HepG2 (cell line): ENCODE measurements at regions not wholly inside any gene's neighbourhood (a gene's known extent, or its start where the extent isn't known, plus 50 kb on each side); places are given as distances from the start of the nearest gene placed in this dataset.

Source experiments
- AGO1 ChIP-seq: fragments of 200-400 bp; formaldehyde crosslinking; IDR thresholded peaks from 2 replicates; pipeline ENCODE4 v1.6.1; 2017; ENCODE audit warnings: mild to moderate bottlenecking, low read depth, low read length, moderate library complexity; ENCODE audit not compliant: poor library complexity, severe bottlenecking
- DPF2 ChIP-seq: sonication (generic); formaldehyde crosslinking; IDR thresholded peaks from 2 replicates; pipeline ENCODE4 v1.4.0; 2020; ENCODE audit warnings: mild to moderate bottlenecking, low read depth, missing genetic modification reagents, borderline replicate concordance
- JUND ChIP-seq: sonication (generic); formaldehyde crosslinking; IDR thresholded peaks from 2 replicates; pipeline ENCODE4 v1.8.0; 2022; ENCODE audit warnings: mild to moderate bottlenecking, missing genetic modification reagents
- KDM1A ChIP-seq: IDR thresholded peaks from 2 replicates; pipeline ENCODE4 v1.6.1; 2016; ENCODE audit warnings: missing compliant biosample characterization
- MED1 ChIP-seq: sonication (generic); formaldehyde crosslinking; IDR thresholded peaks from 2 replicates; pipeline ENCODE4 v1.4.0; 2020; ENCODE audit warnings: missing genetic modification reagents
- MIXL1 ChIP-seq: IDR thresholded peaks from 2 replicates; pipeline ENCODE4 v1.6.1; 2016
- MZF1 ChIP-seq: sonication (generic); formaldehyde crosslinking; IDR thresholded peaks from 2 replicates; pipeline ENCODE4 v1.8.1; 2023; ENCODE audit warnings: mild to moderate bottlenecking, missing genetic modification reagents, borderline replicate concordance
- PAF1 ChIP-seq: IDR thresholded peaks from 2 replicates; pipeline ENCODE4 v1.6.1; 2016; ENCODE audit warnings: missing genetic modification reagents, missing compliant biosample characterization
- PRDM4 ChIP-seq: sonication (generic); formaldehyde crosslinking; IDR thresholded peaks from 2 replicates; pipeline ENCODE4 v1.9.0; 2021; ENCODE audit warnings: missing genetic modification reagents, borderline replicate concordance
- RFX1 ChIP-seq: fragments of 450-650 bp; IDR thresholded peaks from 2 replicates; pipeline ENCODE4 v1.6.1; 2017
- RFX3 ChIP-seq: IDR thresholded peaks from 2 replicates; pipeline ENCODE4 v1.6.1; 2016; ENCODE audit warnings: missing biosample characterization, missing genetic modification reagents
- SMAD3 ChIP-seq: sonication (generic); formaldehyde crosslinking; IDR thresholded peaks from 2 replicates; pipeline ENCODE4 v1.4.0; 2020; ENCODE audit warnings: missing genetic modification reagents
- SP2 ChIP-seq: sonication (generic); formaldehyde crosslinking; IDR thresholded peaks from 2 replicates; pipeline ENCODE4 v1.5.1; 2020; ENCODE audit warnings: mild to moderate bottlenecking, missing genetic modification reagents
- TAF1 ChIP-seq: sonication (generic); formaldehyde crosslinking; IDR thresholded peaks from 2 replicates; pipeline ENCODE4 v1.4.0; 2020; ENCODE audit warnings: missing genetic modification reagents
- THAP11 ChIP-seq: IDR thresholded peaks from 2 replicates; pipeline ENCODE4 v1.6.1; 2016; ENCODE audit warnings: missing biosample characterization, missing genetic modification reagents
- ZFP1 ChIP-seq: IDR thresholded peaks from 2 replicates; pipeline ENCODE4 v1.6.1; 2016
- ZFP36L1 ChIP-seq: sonication (generic); formaldehyde crosslinking; IDR thresholded peaks from 2 replicates; pipeline ENCODE4 v1.8.0; 2022; ENCODE audit warnings: mild to moderate bottlenecking, missing genetic modification reagents, moderate library complexity
- ZNF383 ChIP-seq: sonication (generic); formaldehyde crosslinking; IDR thresholded peaks from 2 replicates; pipeline ENCODE4 v1.4.0; 2020; ENCODE audit warnings: missing genetic modification reagents, mild to moderate bottlenecking, borderline replicate concordance
- ZNF773 ChIP-seq: sonication (generic); formaldehyde crosslinking; IDR thresholded peaks from 2 replicates; pipeline ENCODE4 v1.4.0; 2020; ENCODE audit warnings: missing genetic modification reagents, borderline replicate concordance
- TF ChIP-seq, protein P1 (sequence below): sonication (generic); formaldehyde crosslinking; IDR thresholded peaks from 2 replicates; pipeline ENCODE4 v1.4.0; 2020; ENCODE audit warnings: missing genetic modification reagents
- TF ChIP-seq, protein P2 (sequence below): sonication (generic); formaldehyde crosslinking; IDR thresholded peaks from 2 replicates; pipeline ENCODE4 v1.5.0; 2020; ENCODE audit warnings: mild to moderate bottlenecking, missing genetic modification reagents, borderline replicate concordance

- TF ChIP-seq, protein P1, sequence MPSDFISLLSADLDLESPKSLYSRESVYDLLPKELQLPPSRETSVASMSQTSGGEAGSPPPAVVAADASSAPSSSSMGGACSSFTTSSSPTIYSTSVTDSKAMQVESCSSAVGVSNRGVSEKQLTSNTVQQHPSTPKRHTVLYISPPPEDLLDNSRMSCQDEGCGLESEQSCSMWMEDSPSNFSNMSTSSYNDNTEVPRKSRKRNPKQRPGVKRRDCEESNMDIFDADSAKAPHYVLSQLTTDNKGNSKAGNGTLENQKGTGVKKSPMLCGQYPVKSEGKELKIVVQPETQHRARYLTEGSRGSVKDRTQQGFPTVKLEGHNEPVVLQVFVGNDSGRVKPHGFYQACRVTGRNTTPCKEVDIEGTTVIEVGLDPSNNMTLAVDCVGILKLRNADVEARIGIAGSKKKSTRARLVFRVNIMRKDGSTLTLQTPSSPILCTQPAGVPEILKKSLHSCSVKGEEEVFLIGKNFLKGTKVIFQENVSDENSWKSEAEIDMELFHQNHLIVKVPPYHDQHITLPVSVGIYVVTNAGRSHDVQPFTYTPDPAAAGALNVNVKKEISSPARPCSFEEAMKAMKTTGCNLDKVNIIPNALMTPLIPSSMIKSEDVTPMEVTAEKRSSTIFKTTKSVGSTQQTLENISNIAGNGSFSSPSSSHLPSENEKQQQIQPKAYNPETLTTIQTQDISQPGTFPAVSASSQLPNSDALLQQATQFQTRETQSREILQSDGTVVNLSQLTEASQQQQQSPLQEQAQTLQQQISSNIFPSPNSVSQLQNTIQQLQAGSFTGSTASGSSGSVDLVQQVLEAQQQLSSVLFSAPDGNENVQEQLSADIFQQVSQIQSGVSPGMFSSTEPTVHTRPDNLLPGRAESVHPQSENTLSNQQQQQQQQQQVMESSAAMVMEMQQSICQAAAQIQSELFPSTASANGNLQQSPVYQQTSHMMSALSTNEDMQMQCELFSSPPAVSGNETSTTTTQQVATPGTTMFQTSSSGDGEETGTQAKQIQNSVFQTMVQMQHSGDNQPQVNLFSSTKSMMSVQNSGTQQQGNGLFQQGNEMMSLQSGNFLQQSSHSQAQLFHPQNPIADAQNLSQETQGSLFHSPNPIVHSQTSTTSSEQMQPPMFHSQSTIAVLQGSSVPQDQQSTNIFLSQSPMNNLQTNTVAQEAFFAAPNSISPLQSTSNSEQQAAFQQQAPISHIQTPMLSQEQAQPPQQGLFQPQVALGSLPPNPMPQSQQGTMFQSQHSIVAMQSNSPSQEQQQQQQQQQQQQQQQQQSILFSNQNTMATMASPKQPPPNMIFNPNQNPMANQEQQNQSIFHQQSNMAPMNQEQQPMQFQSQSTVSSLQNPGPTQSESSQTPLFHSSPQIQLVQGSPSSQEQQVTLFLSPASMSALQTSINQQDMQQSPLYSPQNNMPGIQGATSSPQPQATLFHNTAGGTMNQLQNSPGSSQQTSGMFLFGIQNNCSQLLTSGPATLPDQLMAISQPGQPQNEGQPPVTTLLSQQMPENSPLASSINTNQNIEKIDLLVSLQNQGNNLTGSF (CRISPR knock-in tag) = no peak
- no peak for TF ChIP-seq AGO1
- no peak for TF ChIP-seq ZNF773 (CRISPR knock-in tag)
- no peak for TF ChIP-seq SMAD3 (CRISPR knock-in tag)
- TF ChIP-seq PRDM4 (CRISPR knock-in tag) = no peak
- no peak for TF ChIP-seq PAF1 (CRISPR knock-in tag)
- 0 out of 2 replicates have a peak, but pooled peaks have one; percentile 12 for TF ChIP-seq KDM1A
- TF ChIP-seq RFX1 = no peak
- no peak; the same call in 1 of the 2 replicates for TF ChIP-seq DPF2 (CRISPR knock-in tag)
- no peak for TF ChIP-seq ZFP36L1 (CRISPR knock-in tag)
- TF ChIP-seq, protein P2, sequence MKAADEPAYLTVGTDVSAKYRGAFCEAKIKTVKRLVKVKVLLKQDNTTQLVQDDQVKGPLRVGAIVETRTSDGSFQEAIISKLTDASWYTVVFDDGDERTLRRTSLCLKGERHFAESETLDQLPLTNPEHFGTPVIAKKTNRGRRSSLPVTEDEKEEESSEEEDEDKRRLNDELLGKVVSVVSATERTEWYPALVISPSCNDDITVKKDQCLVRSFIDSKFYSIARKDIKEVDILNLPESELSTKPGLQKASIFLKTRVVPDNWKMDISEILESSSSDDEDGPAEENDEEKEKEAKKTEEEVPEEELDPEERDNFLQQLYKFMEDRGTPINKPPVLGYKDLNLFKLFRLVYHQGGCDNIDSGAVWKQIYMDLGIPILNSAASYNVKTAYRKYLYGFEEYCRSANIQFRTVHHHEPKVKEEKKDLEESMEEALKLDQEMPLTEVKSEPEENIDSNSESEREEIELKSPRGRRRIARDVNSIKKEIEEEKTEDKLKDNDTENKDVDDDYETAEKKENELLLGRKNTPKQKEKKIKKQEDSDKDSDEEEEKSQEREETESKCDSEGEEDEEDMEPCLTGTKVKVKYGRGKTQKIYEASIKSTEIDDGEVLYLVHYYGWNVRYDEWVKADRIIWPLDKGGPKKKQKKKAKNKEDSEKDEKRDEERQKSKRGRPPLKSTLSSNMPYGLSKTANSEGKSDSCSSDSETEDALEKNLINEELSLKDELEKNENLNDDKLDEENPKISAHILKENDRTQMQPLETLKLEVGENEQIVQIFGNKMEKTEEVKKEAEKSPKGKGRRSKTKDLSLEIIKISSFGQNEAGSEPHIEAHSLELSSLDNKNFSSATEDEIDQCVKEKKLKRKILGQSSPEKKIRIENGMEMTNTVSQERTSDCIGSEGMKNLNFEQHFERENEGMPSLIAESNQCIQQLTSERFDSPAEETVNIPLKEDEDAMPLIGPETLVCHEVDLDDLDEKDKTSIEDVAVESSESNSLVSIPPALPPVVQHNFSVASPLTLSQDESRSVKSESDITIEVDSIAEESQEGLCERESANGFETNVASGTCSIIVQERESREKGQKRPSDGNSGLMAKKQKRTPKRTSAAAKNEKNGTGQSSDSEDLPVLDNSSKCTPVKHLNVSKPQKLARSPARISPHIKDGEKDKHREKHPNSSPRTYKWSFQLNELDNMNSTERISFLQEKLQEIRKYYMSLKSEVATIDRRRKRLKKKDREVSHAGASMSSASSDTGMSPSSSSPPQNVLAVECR (CRISPR knock-in tag) = no peak
- TF ChIP-seq MZF1 (CRISPR knock-in tag) = no peak
- no peak for TF ChIP-seq ZFP1 (CRISPR knock-in tag)
- TF ChIP-seq MIXL1 = 0 out of 2 replicates have a peak, but pooled peaks have one; percentile 12
- TF ChIP-seq JUND (CRISPR knock-in tag) = peak; percentile 87
- no peak for TF ChIP-seq SP2 (CRISPR knock-in tag)
- no peak for TF ChIP-seq ZNF383 (CRISPR knock-in tag)
- no peak for TF ChIP-seq THAP11 (CRISPR knock-in tag)
- peak; percentile 29; the same call in 1 of the 2 replicates for TF ChIP-seq MED1
- TF ChIP-seq RFX3 = no peak
- TF ChIP-seq TAF1 (CRISPR knock-in tag) = no peak
Measured at GRCh38 chr1:59143133-59143487, 153.8 kb upstream of the FGGY start (continued).
